SK-N-SH treated with all-trans-retinoic acid at 6 μM for 48 hours (cell line): ENCODE measurements at regions not wholly inside any gene's neighbourhood (a gene's known extent, or its start where the extent isn't known, plus 50 kb on each side); places are given as distances from the start of the nearest gene placed in this dataset.

Experiments used
- ARNTL ChIP-seq: fragments of 450-650 bp; formaldehyde crosslinking; IDR thresholded peaks from 2 replicates; pipeline ENCODE4 v1.5.0; 2020; ENCODE audit warnings: low read depth, mild to moderate bottlenecking, moderate library complexity, borderline replicate concordance
- CSRNP3 ChIP-seq: fragments of 250-450 bp; sonication (Bioruptor Pico); IDR thresholded peaks from 2 replicates; pipeline ENCODE4 v1.5.1; 2021; ENCODE audit warnings: mild to moderate bottlenecking, moderate library complexity
- ISL1 ChIP-seq: fragments of 250-450 bp; sonication (Bioruptor Pico); IDR thresholded peaks from 2 replicates; pipeline ENCODE4 v2.1.2; 2022; ENCODE audit warnings: mild to moderate bottlenecking, moderate library complexity
- OSR1 ChIP-seq: fragments of 250-450 bp; sonication (Bioruptor Pico); IDR thresholded peaks from 2 replicates; pipeline ENCODE4 v1.8.0; 2022; ENCODE audit warnings: moderate library complexity, mild to moderate bottlenecking, inconsistent platforms
- PATZ1 ChIP-seq: fragments of 250-450 bp; sonication (Bioruptor Pico); IDR thresholded peaks from 2 replicates; pipeline ENCODE4 v1.8.0; 2020; ENCODE audit warnings: mild to moderate bottlenecking, moderate library complexity, borderline replicate concordance
- ZC3H10 ChIP-seq: fragments of 250-450 bp; sonication (Bioruptor Pico); IDR thresholded peaks from 2 replicates; pipeline ENCODE4 v1.5.1; 2021; ENCODE audit warnings: mild to moderate bottlenecking, moderate library complexity
- ZFP30 ChIP-seq: fragments of 450-650 bp; formaldehyde crosslinking; IDR thresholded peaks from 2 replicates; pipeline ENCODE4 v1.5.0; 2022; ENCODE audit warnings: mild to moderate bottlenecking, moderate library complexity
- ZNF8 ChIP-seq: fragments of 450-650 bp; formaldehyde crosslinking; IDR thresholded peaks from 2 replicates; pipeline ENCODE4 v1.5.0; 2020; ENCODE audit warnings: mild to moderate bottlenecking, moderate library complexity
- TF ChIP-seq, protein P1 (sequence below): fragments of 250-450 bp; sonication (Bioruptor Pico); IDR thresholded peaks from 2 replicates; pipeline ENCODE4 v1.5.1; 2020; ENCODE audit warnings: low read depth, mild to moderate bottlenecking, moderate library complexity

DNA sequence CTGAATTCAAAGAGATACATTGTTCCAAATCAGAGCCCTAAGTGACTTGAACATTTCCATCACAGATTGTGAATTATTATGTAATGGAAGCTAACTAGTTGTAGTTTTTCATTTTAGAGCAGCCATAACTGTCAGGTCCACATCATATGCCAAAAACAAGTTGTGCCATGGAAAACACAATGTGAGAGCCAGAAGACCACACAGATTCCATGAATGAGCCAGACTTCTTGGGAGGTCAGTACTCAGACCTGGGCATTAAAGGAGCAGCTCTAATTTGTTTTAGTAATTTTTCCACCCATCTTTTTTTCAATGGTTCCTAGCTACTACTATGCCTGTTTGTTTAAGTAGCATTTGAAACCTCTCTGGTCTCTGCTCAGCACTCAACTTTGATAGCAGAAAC, 279.4 kb downstream of the FAT3 start:
- TF ChIP-seq ISL1 (CRISPR knock-in tag) = no peak
- TF ChIP-seq ZFP30 (CRISPR knock-in tag) = no peak
- TF ChIP-seq ARNTL (CRISPR knock-in tag) = no peak
- no peak for TF ChIP-seq CSRNP3 (CRISPR knock-in tag)
- no peak for TF ChIP-seq PATZ1 (CRISPR knock-in tag)
- TF ChIP-seq, protein P1, sequence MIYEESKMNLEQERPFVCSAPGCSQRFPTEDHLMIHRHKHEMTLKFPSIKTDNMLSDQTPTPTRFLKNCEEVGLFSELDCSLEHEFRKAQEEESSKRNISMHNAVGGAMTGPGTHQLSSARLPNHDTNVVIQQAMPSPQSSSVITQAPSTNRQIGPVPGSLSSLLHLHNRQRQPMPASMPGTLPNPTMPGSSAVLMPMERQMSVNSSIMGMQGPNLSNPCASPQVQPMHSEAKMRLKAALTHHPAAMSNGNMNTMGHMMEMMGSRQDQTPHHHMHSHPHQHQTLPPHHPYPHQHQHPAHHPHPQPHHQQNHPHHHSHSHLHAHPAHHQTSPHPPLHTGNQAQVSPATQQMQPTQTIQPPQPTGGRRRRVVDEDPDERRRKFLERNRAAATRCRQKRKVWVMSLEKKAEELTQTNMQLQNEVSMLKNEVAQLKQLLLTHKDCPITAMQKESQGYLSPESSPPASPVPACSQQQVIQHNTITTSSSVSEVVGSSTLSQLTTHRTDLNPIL = no peak
- no peak for TF ChIP-seq OSR1 (CRISPR knock-in tag)
- no peak for TF ChIP-seq ZNF8 (CRISPR knock-in tag)
- TF ChIP-seq ZC3H10 (CRISPR knock-in tag) = no peak
